Uterus (tissue), 2 donors: ENCODE measurements at regions not wholly inside any gene's neighbourhood (a gene's known extent, or its start where the extent isn't known, plus 50 kb on each side); places are given as distances from the start of the nearest gene placed in this dataset.

Experiments
- POLR2A ChIP-seq, 2 donors: fragments of 450-650 bp; IDR thresholded peaks; one replicate each; pipeline ENCODE4 v1.6.1; 2016; ENCODE audit warnings: antibody characterized with exemption in 2 of 2, mild to moderate bottlenecking in 1 of 2, moderate library complexity in 1 of 2
- TF ChIP-seq, protein P1 (sequence below), 4 experiments: fragments of 200-600 bp in 2 of 4; fragments of 450-650 bp in 2 of 4; sonication (generic) in 2 of 4; IDR thresholded peaks; one replicate each; pipeline ENCODE4 v1.5.1; 2016 to 2019; ENCODE audit warnings: antibody characterized with exemption in 4 of 4, mild to moderate bottlenecking in 2 of 4, moderate library complexity in 1 of 4

DNA sequence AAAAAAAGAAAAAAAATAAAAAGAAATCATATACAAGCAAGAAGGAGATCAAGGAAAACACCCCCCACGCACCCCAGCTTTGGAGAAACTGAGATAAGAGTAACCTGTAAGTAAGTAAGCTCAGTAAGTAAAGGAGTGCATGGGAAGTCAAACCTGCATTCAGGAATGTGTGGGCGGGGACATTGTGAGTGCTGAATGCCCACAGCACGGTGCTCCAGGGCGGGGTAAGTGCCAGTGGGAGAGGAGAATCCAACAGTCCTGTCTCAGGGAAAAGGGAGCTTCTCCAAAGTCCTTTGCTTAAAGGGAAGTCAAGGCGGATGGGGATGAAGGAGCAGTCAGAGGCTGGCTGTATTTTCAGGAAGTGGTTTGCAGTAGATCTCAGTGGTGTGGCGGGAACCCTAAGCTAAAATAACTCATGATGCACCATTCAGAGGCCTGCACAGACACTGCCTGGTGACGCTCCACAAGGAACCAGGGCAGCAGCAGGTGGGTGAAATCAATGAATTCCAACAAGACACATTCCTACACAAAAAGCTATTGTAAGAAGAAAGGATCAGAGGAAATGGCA is 368.0 kb downstream of the QKI start:
- TF ChIP-seq, protein P1, sequence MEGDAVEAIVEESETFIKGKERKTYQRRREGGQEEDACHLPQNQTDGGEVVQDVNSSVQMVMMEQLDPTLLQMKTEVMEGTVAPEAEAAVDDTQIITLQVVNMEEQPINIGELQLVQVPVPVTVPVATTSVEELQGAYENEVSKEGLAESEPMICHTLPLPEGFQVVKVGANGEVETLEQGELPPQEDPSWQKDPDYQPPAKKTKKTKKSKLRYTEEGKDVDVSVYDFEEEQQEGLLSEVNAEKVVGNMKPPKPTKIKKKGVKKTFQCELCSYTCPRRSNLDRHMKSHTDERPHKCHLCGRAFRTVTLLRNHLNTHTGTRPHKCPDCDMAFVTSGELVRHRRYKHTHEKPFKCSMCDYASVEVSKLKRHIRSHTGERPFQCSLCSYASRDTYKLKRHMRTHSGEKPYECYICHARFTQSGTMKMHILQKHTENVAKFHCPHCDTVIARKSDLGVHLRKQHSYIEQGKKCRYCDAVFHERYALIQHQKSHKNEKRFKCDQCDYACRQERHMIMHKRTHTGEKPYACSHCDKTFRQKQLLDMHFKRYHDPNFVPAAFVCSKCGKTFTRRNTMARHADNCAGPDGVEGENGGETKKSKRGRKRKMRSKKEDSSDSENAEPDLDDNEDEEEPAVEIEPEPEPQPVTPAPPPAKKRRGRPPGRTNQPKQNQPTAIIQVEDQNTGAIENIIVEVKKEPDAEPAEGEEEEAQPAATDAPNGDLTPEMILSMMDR (IDR thresholded peaks at IDR 0.05): no peak
- TF ChIP-seq POLR2A (IDR thresholded peaks at IDR 0.05): no peak
